Heart right ventricle (tissue), 16 donors: ENCODE measurements at regions not wholly inside any gene's neighbourhood (a gene's known extent, or its start where the extent isn't known, plus 50 kb on each side); places are given as distances from the start of the nearest gene placed in this dataset.

ENCODE experiments used
- ATAC-seq, 8 donors: fragments of 200-7000 bp; cut with Tn5 transposase; one replicate each; pipeline ENCODE4 v1.9.1; 2020; ENCODE audit warnings: mild to moderate bottlenecking in 8 of 8, moderate library complexity in 8 of 8, moderate number of reproducible peaks in 1 of 8
- DNase-seq, 2 donors: peaks; one replicate each; pipeline ENCODE4 v3.0.0-alpha.2; 2020
- H3K27ac ChIP-seq, 10 donors: fragments of 200-600 bp; sonication (generic) in 2 of 10; one replicate each; pipeline versions ENCODE4 v1.5.0 to v1.8.0; 2020 to 2022; ENCODE audit warnings: mild to moderate bottlenecking in 3 of 10
- H3K27me3 ChIP-seq, 7 donors: fragments of 200-600 bp; one replicate each; pipeline ENCODE4 v1.8.0; 2021 to 2022; ENCODE audit warnings: mild to moderate bottlenecking in 2 of 7
- H3K36me3 ChIP-seq, 9 donors: fragments of 200-600 bp; sonication (generic) in 1 of 9; one replicate each; pipeline versions ENCODE4 v1.5.0 to v1.8.0; 2020 to 2022; ENCODE audit warnings: mild to moderate bottlenecking in 2 of 9
- H3K4me1 ChIP-seq, 9 donors: fragments of 200-600 bp; sonication (generic) in 1 of 9; one replicate each; pipeline versions ENCODE4 v1.5.0 to v1.8.0; 2020 to 2022; ENCODE audit warnings: mild to moderate bottlenecking in 4 of 9
- H3K4me3 ChIP-seq, 10 donors: fragments of 200-600 bp; sonication (generic) in 2 of 10; one replicate each; pipeline versions ENCODE4 v1.5.0 to v1.8.0; 2020 to 2022; ENCODE audit warnings: mild to moderate bottlenecking in 7 of 10, moderate library complexity in 2 of 10
- H3K9me3 ChIP-seq, 11 donors: fragments of 200-600 bp in 10 of 11; sonication (generic) in 2 of 11; one replicate each; pipeline versions ENCODE4 v1.5.0 to v1.8.0; 2013 to 2022; ENCODE audit warnings: mild to moderate bottlenecking in 2 of 11, control low read depth in 1 of 11, moderate library complexity in 1 of 11
- CTCF ChIP-seq, 9 donors: fragments of 200-600 bp; sonication (generic) in 2 of 9; IDR thresholded peaks; one replicate each; pipeline versions ENCODE4 v1.5.0 to v1.8.0; 2021 to 2022; ENCODE audit warnings: antibody characterized with exemption in 9 of 9, mild to moderate bottlenecking in 5 of 9, moderate library complexity in 1 of 9
- WGBS, 2 donors: extraction: QIAGEN DNeasy Blood & Tissue Kit; methylation state at CpG; one replicate each; pipeline ENCODE4 v1.1.7; 2013; ENCODE audit warnings: inconsistent platforms in 1 of 2; 5-methylcytosine and 5-hydroxymethylcytosine counted together
- intact Hi-C, 10 donors: fragments of 100-400 bp; cut with DNase I; formaldehyde crosslinking; loops; one replicate each; pipeline versions ENCODE4 v1.11.1 to v1.14.2; 2022
- donor health status: Arrhythmogenic right ventricular cardiomyopathy.
- donor health status: ischemic (EF 13 %, LVEDD 7.1; RV severe dilation, severe dysfunction).
- donor health status: healthy with polysubstance abuse.
- donor health status: DM: no; HTN: yes; CAD: no.
- donor health status: DM: no; HTN: no; CAD: no.
- donor health status: ischemic (EF 25% LVEDD 6.9; RV normal size, moderate dysfunction).
- donor health status: ischemic (EF 25% LVEDD 5.7; RV mildly dilated, moderate dysfunction).
- donor health status: healthy.
- donor health status: DM: yes; HTN: yes; CAD: no.
- donor health status: Ischemic cardiomyopathy.
- donor health status: ischemic (EF 35%, LVEDD 5.7; RV mildly dilated, moderate dysfunction).
- donor health status: nonischemic (EF 11% LVEDD 7.7; RV severe dilation, severe dysfunction).
- donor health status: DM: yes; HTN: yes; CAD: no.
- donor health status: PGD.
- donor health status: ischemic (EF 29% LVEDD 5.4; RV normal size, mild dysfunction).
- donor health status: nonischemic (EF 23%, LVEDD 6.1; RV moderate dilation, normal function).

- Histone ChIP-seq H3K9me3 (peaks cover 0 to 12% (median 0%) of the 10 kb centered on the region in 11 donors), H3K27ac (no peak overlapping the region), H3K27me3 (no peaks in the 10 kb centered on the region), H3K4me3 (no peak overlapping the region), H3K4me1 (no peaks in the 10 kb centered on the region), H3K36me3 (no peaks in the 10 kb centered on the region)
- ATAC-seq (no peak), DNase-seq (no peak)
- intact Hi-C loops = no loop called here
- 79 to 80% methylated on average over 3 of the region's 3 CpGs for WGBS, 2 donors
- TF ChIP-seq CTCF (IDR thresholded peaks at IDR 0.05) = no peak
Measured at GRCh38 chr14:30484201-30484600, 74.8 kb upstream of the G2E3 start.

- H3K9me3 ChIP-seq = peaks cover 0 to 12% (median 0%) of the 10 kb centered on the region in 11 donors
- no peak for TF ChIP-seq CTCF (IDR thresholded peaks at IDR 0.05)
- no peak overlapping the region for H3K4me3 ChIP-seq
- WGBS, 2 donors = 77 to 82% methylated on average over 1 of the region's 1 CpG
- H3K36me3 ChIP-seq = no peaks in the 10 kb centered on the region
- H3K4me1 ChIP-seq = no peaks in the 10 kb centered on the region
- ATAC-seq = no peak
- no peak overlapping the region for H3K27ac ChIP-seq
- intact Hi-C loops = no loop called here
- H3K27me3 ChIP-seq = no peaks in the 10 kb centered on the region
- DNase-seq = no peak
Measured at GRCh38 chr14:30484976-30485375, 74.0 kb upstream of the G2E3 start.

GRCh38 chr14:30496852-30497251 is 62.1 kb upstream of the G2E3 start:
- WGBS, 2 donors = 74 to 85% methylated on average over 1 of the region's 1 CpG
- Histone ChIP-seq H3K9me3 (no peaks in the 10 kb centered on the region), H3K36me3 (no peaks in the 10 kb centered on the region), H3K4me1 (no peaks in the 10 kb centered on the region), H3K4me3 (no peak overlapping the region), H3K27me3 (peaks cover 0 to 4% (median 0%) of the 10 kb centered on the region in 7 donors), H3K27ac (no peak overlapping the region)
- DNase-seq (no peak), ATAC-seq (no peak)
- TF ChIP-seq CTCF (IDR thresholded peaks at IDR 0.05) = no peak
- intact Hi-C loops = no loop called here

- TF ChIP-seq CTCF (IDR thresholded peaks at IDR 0.05) = no peak
- ATAC-seq (no peak), DNase-seq (no peak)
- intact Hi-C loops = no loop called here
- no peaks in the 10 kb centered on the region for H3K36me3 ChIP-seq
- no peaks in the 10 kb centered on the region for H3K4me1 ChIP-seq
- H3K4me3 ChIP-seq = no peak overlapping the region
- peaks cover 0 to 4% (median 0%) of the 10 kb centered on the region in 7 donors for H3K27me3 ChIP-seq
- H3K9me3 ChIP-seq = no peaks in the 10 kb centered on the region
- no peak overlapping the region for H3K27ac ChIP-seq
Measured at GRCh38 chr14:30499358-30499757, 59.6 kb upstream of the G2E3 start.

GRCh38 chr14:30500222-30500621 is 58.7 kb upstream of the G2E3 start:
- Histone ChIP-seq H3K4me1 (no peaks in the 10 kb centered on the region), H3K36me3 (no peaks in the 10 kb centered on the region), H3K27ac (no peak overlapping the region), H3K27me3 (peaks cover 0 to under 1% (median 0%) of the 10 kb centered on the region in 7 donors), H3K4me3 (no peak overlapping the region), H3K9me3 (no peaks in the 10 kb centered on the region)
- no peak for ATAC-seq
- DNase-seq = no peak
- WGBS, 2 donors = 86 to 88% methylated on average over 2 of the region's 2 CpGs
- TF ChIP-seq CTCF (IDR thresholded peaks at IDR 0.05) = no peak
- intact Hi-C loops = no loop called here
